DND-41 (cell line): ENCODE measurements at regions not wholly inside any gene's neighbourhood (a gene's known extent, or its start where the extent isn't known, plus 50 kb on each side); places are given as distances from the start of the nearest gene placed in this dataset.
A peak's percentile ranks its signal among the peaks of the same experiment; 100 is the strongest.

Experiments used
- ATAC-seq: fragments of 200-7000 bp; cut with Tn5 transposase; 3 replicates; pipeline ENCODE4 v1.9.1; 2021; ENCODE audit warnings: low read depth; ENCODE audit not compliant: insufficient read depth
- DNase-seq: peaks from one replicate; pipeline ENCODE4 v3.0.0-alpha.2; 2020
- H2AFZ ChIP-seq: 2 replicates; pipeline ENCODE4 v1.6.0; 2012; ENCODE audit warnings: low read depth, low read length
- H3K27ac ChIP-seq: 2 replicates; pipeline ENCODE4 v1.5.1; 2012; ENCODE audit warnings: low read length, inconsistent platforms
- H3K27me3 ChIP-seq: fragments of 200-600 bp; sonication (generic); 2 replicates; pipeline ENCODE4 v1.6.0; 2012; ENCODE audit warnings: low read length, mild to moderate bottlenecking, inconsistent platforms; ENCODE audit not compliant: insufficient read depth, poor library complexity
- H3K36me3 ChIP-seq: 2 replicates; pipeline ENCODE4 v1.5.1; 2012; ENCODE audit warnings: low read length, inconsistent platforms; ENCODE audit not compliant: insufficient read depth
- H3K4me1 ChIP-seq: 2 replicates; pipeline ENCODE4 v1.5.1; 2012; ENCODE audit warnings: mild to moderate bottlenecking, low read length; ENCODE audit not compliant: insufficient read depth
- H3K4me2 ChIP-seq: 2 replicates; pipeline ENCODE4 v1.6.0; 2012; ENCODE audit warnings: mild to moderate bottlenecking, moderate library complexity, low read length, inconsistent platforms; ENCODE audit not compliant: insufficient read depth
- H3K4me3 ChIP-seq, 2 experiments: fragments of 200-600 bp in 1 of 2; shearing (Covaris generic) in 1 of 2; 2 replicates each; pipeline ENCODE4 v1.5.1; 2012 to 2016; ENCODE audit warnings: inconsistent platforms in 2 of 2, low read length in 2 of 2, mild to moderate bottlenecking in 2 of 2, low read depth in 1 of 2, moderate library complexity in 1 of 2
- H3K79me2 ChIP-seq: 2 replicates; pipeline ENCODE4 v1.6.0; 2012; ENCODE audit warnings: low read length, inconsistent platforms; ENCODE audit not compliant: insufficient read depth
- H3K9ac ChIP-seq: 2 replicates; pipeline ENCODE4 v1.6.0; 2012; ENCODE audit warnings: low read depth, mild to moderate bottlenecking, inconsistent platforms, low read length, moderate library complexity
- H3K9me3 ChIP-seq: 2 replicates; pipeline ENCODE4 v1.5.1; 2012; ENCODE audit warnings: low read length, moderate library complexity, mild to moderate bottlenecking, inconsistent platforms; ENCODE audit not compliant: insufficient read depth, severe bottlenecking
- H4K20me1 ChIP-seq: 2 replicates; pipeline ENCODE4 v1.6.0; 2012; ENCODE audit warnings: low read length; ENCODE audit not compliant: insufficient read depth
- CTCF ChIP-seq: IDR thresholded peaks from 2 replicates; pipeline ENCODE4 v1.5.1; 2012; ENCODE audit warnings: borderline replicate concordance, low read length, moderate library complexity, mild to moderate bottlenecking; ENCODE audit not compliant: poor library complexity, severe bottlenecking; ENCODE audit errors: extremely low read depth
- EZH2 ChIP-seq: IDR thresholded peaks from 3 replicates; pipeline ENCODE4 v1.6.1; 2012; ENCODE audit warnings: borderline replicate concordance, low read depth, mild to moderate bottlenecking, moderate library complexity, low read length, inconsistent platforms; ENCODE audit not compliant: severe bottlenecking

- no peaks in the 10 kb centered on the region for H3K36me3 ChIP-seq
- no peak for ATAC-seq
- H3K4me2 ChIP-seq = no peak overlapping the region
- no peaks in the 10 kb centered on the region for H3K9me3 ChIP-seq
- no peaks in the 10 kb centered on the region for H3K4me1 ChIP-seq
- H4K20me1 ChIP-seq = no peaks in the 10 kb centered on the region
- no peak overlapping the region for H3K4me3 ChIP-seq
- no peak overlapping the region for H3K9ac ChIP-seq
- H2AFZ ChIP-seq = no peak overlapping the region
- peak; percentile 34 for TF ChIP-seq CTCF
- TF ChIP-seq EZH2 = no peak
- peaks cover 5% of the 10 kb centered on the region for H3K27me3 ChIP-seq
- H3K79me2 ChIP-seq = no peaks in the 10 kb centered on the region
- H3K27ac ChIP-seq = no peak overlapping the region
- no peak for DNase-seq
Measured at GRCh38 chr1:119316870-119317416, 51.6 kb upstream of the HAO2 start.

GRCh38 chr1:119318466-119319309, 49.9 kb upstream of the HAO2 start:
- H3K4me1 ChIP-seq = peaks cover 6% of the 10 kb centered on the region; the same call in 1 of the 2 replicates
- no peak overlapping the region for H2AFZ ChIP-seq
- peaks cover 3% of the 10 kb centered on the region for H3K27me3 ChIP-seq
- DNase-seq (no peak), ATAC-seq (no peak)
- TF ChIP-seq CTCF = no peak
- TF ChIP-seq EZH2 = no peak
- no peak overlapping the region for H3K4me2 ChIP-seq
- no peak overlapping the region for H3K27ac ChIP-seq
- H4K20me1 ChIP-seq = no peaks in the 10 kb centered on the region
- H3K9me3 ChIP-seq = no peaks in the 10 kb centered on the region
- no peaks in the 10 kb centered on the region for H3K36me3 ChIP-seq
- H3K79me2 ChIP-seq = no peaks in the 10 kb centered on the region
- no peak overlapping the region for H3K9ac ChIP-seq
- no peak overlapping the region for H3K4me3 ChIP-seq
